T-helper 1 cell (primary cell): ENCODE measurements at regions not wholly inside any gene's neighbourhood (a gene's known extent, or its start where the extent isn't known, plus 50 kb on each side); places are given as distances from the start of the nearest gene placed in this dataset.
"Not testable (repeated sequence)": the region's sequence is repeated elsewhere in the genome, so short reads cannot be mapped to it uniquely, and the experiment has no call there.

ENCODE experiments used
- DNase-seq, 5 donors: peaks; one replicate each; pipeline ENCODE4 v3.0.0-alpha.2; 2012 to 2020

- DNase-seq = no peak
These were observed 98.1 kb upstream of the HS6ST1 start for GRCh38 chr2:128416806-128417205.

- DNase-seq = not testable (repeated sequence)
These were observed 98.6 kb upstream of the HS6ST1 start for GRCh38 chr2:128417264-128417663.

- no peak for DNase-seq
These were observed 101.5 kb upstream of the HS6ST1 start for GRCh38 chr2:128420131-128420530.

GRCh38 chr2:128420776-128421175 lies 102.1 kb upstream of the HS6ST1 start:
- no peak for DNase-seq

- DNase-seq = no peak
These were observed 102.6 kb upstream of the HS6ST1 start for GRCh38 chr2:128421286-128421685.

GRCh38 chr2:128421861-128422311 lies 103.2 kb upstream of the HS6ST1 start:
- DNase-seq = no peak

- no peak for DNase-seq
These were observed 103.9 kb upstream of the HS6ST1 start for GRCh38 chr2:128422571-128422970.

GRCh38 chr2:128423788-128424165 lies 105.1 kb upstream of the HS6ST1 start:
- no peak for DNase-seq

- no peak for DNase-seq
These were observed 105.9 kb upstream of the HS6ST1 start for GRCh38 chr2:128424406-128425171.

- DNase-seq = no peak
These were observed 106.5 kb upstream of the HS6ST1 start for GRCh38 chr2:128425216-128425615.

- DNase-seq = peak in 1 of 5 donors; percentile 3
These were observed 107.3 kb upstream of the HS6ST1 start for GRCh38 chr2:128425731-128426620.

- no peak for DNase-seq
These were observed 108.7 kb upstream of the HS6ST1 start for GRCh38 chr2:128427413-128427755.

GRCh38 chr2:128428415-128428814 lies 109.7 kb upstream of the HS6ST1 start:
- DNase-seq = no peak

GRCh38 chr2:128432423-128432822 lies 113.8 kb upstream of the HS6ST1 start:
- no peak for DNase-seq

GRCh38 chr2:128433911-128434550 lies 115.4 kb upstream of the HS6ST1 start:
- DNase-seq = no peak

- no peak for DNase-seq
These were observed 117.2 kb upstream of the HS6ST1 start for GRCh38 chr2:128435576-128436478.

GRCh38 chr2:128436479-128437203 lies 118.0 kb upstream of the HS6ST1 start:
- no peak for DNase-seq

- no peak for DNase-seq
These were observed 118.5 kb upstream of the HS6ST1 start for GRCh38 chr2:128437204-128437565.

- no peak for DNase-seq
These were observed 119.4 kb upstream of the HS6ST1 start for GRCh38 chr2:128438091-128438490.

GRCh38 chr2:128438586-128438985 lies 119.9 kb upstream of the HS6ST1 start:
- no peak for DNase-seq

GRCh38 chr2:128439031-128439790 lies 120.5 kb upstream of the HS6ST1 start:
- no peak for DNase-seq
